ENCODE measurements at regions not wholly inside any gene's neighbourhood (a gene's known extent, or its start where the extent isn't known, plus 50 kb on each side); places are given as distances from the start of the nearest gene placed in this dataset.

GRCh38 chr12:124425667-124426066 lies 130.8 kb downstream of the RFLNA start:
- no peak for TF ChIP-seq CTCF (conservative IDR thresholded peaks at IDR 0.05)
- DNase-seq (ENCODE audit: extremely low spot score, unreplicated experiment), result no peak
- Mint-ChIP-seq H3K4me3 (no peak overlapping the region), H3K36me3 (peaks cover 15% of the 10 kb centered on the region), H3K27me3 (no peaks in the 10 kb centered on the region), H3K4me1 (ENCODE audit: unreplicated experiment) (peaks cover 16% of the 10 kb centered on the region), H3K27ac (peak overlapping the region; percentile 68), H3K9me3 (no peaks in the 10 kb centered on the region)

GRCh38 chr12:124424516-124424905 lies 129.6 kb downstream of the RFLNA start:
- Mint-ChIP-seq H3K9me3 (no peaks in the 10 kb centered on the region), H3K4me1 (ENCODE audit: unreplicated experiment) (peaks cover 16% of the 10 kb centered on the region), H3K27me3 (no peaks in the 10 kb centered on the region), H3K27ac (no peak overlapping the region), H3K36me3 (peaks cover 22% of the 10 kb centered on the region), H3K4me3 (no peak overlapping the region)
- no peak for TF ChIP-seq CTCF (conservative IDR thresholded peaks at IDR 0.05)
- no peak for DNase-seq (ENCODE audit: extremely low spot score, unreplicated experiment)

- no peaks in the 10 kb centered on the region for H3K9me3 Mint-ChIP-seq
- no peaks in the 10 kb centered on the region for H3K27me3 Mint-ChIP-seq
- peaks cover 28% of the 10 kb centered on the region for H3K36me3 Mint-ChIP-seq
- H3K4me1 Mint-ChIP-seq (ENCODE audit: unreplicated experiment), result peaks cover 16% of the 10 kb centered on the region
- H3K4me3 Mint-ChIP-seq, result no peak overlapping the region
- TF ChIP-seq CTCF (conservative IDR thresholded peaks at IDR 0.05), result no peak
- DNase-seq (ENCODE audit: extremely low spot score, unreplicated experiment), result no peak
- H3K27ac Mint-ChIP-seq, result no peak overlapping the region
These were observed 129.0 kb downstream of the RFLNA start for GRCh38 chr12:124423761-124424515.

GRCh38 chr12:124422570-124423523 lies 128.0 kb downstream of the RFLNA start:
- peaks cover 30% of the 10 kb centered on the region for H3K36me3 Mint-ChIP-seq
- H3K4me3 Mint-ChIP-seq, result no peak overlapping the region
- peaks cover 7% of the 10 kb centered on the region for H3K4me1 Mint-ChIP-seq (ENCODE audit: unreplicated experiment)
- TF ChIP-seq CTCF (conservative IDR thresholded peaks at IDR 0.05), result no peak
- no peak overlapping the region for H3K27ac Mint-ChIP-seq
- DNase-seq (ENCODE audit: extremely low spot score, unreplicated experiment), result no peak
- H3K27me3 Mint-ChIP-seq, result no peaks in the 10 kb centered on the region
- H3K9me3 Mint-ChIP-seq, result no peaks in the 10 kb centered on the region

GRCh38 chr12:124422142-124422569 lies 127.3 kb downstream of the RFLNA start:
- DNase-seq (ENCODE audit: extremely low spot score, unreplicated experiment), result no peak
- no peaks in the 10 kb centered on the region for H3K9me3 Mint-ChIP-seq
- H3K4me3 Mint-ChIP-seq, result no peak overlapping the region
- peaks cover 7% of the 10 kb centered on the region for H3K4me1 Mint-ChIP-seq (ENCODE audit: unreplicated experiment)
- peaks cover 35% of the 10 kb centered on the region for H3K36me3 Mint-ChIP-seq
- H3K27me3 Mint-ChIP-seq, result no peaks in the 10 kb centered on the region
- no peak overlapping the region for H3K27ac Mint-ChIP-seq
- TF ChIP-seq CTCF (conservative IDR thresholded peaks at IDR 0.05), result no peak
